ENCODE measurements at regions not wholly inside any gene's neighbourhood (a gene's known extent, or its start where the extent isn't known, plus 50 kb on each side); places are given as distances from the start of the nearest gene placed in this dataset.

DNA sequence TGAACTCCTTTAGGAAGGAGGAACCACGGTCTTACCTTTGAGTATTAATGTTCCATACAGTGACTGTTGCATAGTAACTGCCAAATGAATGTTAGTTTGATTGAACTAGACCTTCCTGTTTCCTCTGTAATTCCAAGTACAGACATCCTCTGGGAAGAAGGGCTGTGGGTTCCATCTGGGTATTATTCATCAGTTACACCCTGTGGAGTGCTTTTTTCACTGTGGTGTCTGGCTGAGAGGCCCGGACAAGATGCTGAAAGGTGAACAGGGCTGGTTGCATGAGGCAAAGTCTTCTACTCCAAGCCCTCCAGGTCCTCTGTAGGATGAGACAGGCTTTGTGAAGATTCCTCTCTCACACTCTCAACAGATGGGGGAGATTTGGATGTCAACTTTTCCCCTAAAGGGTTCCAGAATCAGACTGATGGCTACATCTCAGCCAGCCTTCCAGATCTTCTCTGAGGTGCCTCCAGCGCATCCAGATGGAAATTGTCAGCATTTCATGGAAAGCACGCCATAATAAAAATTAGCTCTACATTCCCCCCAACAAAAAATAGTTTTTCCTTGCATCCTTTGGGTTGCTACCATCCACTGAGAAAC is 230.9 kb downstream of the GAS1 start:
- TF ChIP-seq GATA2 (IDR thresholded peaks at IDR 0.05; ENCODE audit: low read depth, low read length) (no peak), GATA3 (IDR thresholded peaks at IDR 0.05; ENCODE audit: low read depth, low read length) (no peak)
